ENCODE measurements at regions not wholly inside any gene's neighbourhood (a gene's known extent, or its start where the extent isn't known, plus 50 kb on each side); places are given as distances from the start of the nearest gene placed in this dataset.

GRCh38 chr9:78858266-78858665 is 561.3 kb downstream of the PSAT1 start:
- H3K4me1 Mint-ChIP-seq (ENCODE audit: low read depth) = no peaks in the 10 kb centered on the region
- no peak overlapping the region for H3K27ac Mint-ChIP-seq
- DNase-seq = no peak
- H3K9me3 Mint-ChIP-seq = no peaks in the 10 kb centered on the region
- no peak overlapping the region for H3K4me3 Mint-ChIP-seq
- H3K27me3 Mint-ChIP-seq = no peaks in the 10 kb centered on the region
- no peaks in the 10 kb centered on the region for H3K36me3 Mint-ChIP-seq (ENCODE audit: low read depth)

- no peak for DNase-seq
- no peaks in the 10 kb centered on the region for H3K36me3 Mint-ChIP-seq (ENCODE audit: low read depth)
- H3K4me3 Mint-ChIP-seq = no peak overlapping the region
- no peak overlapping the region for H3K27ac Mint-ChIP-seq
- no peaks in the 10 kb centered on the region for H3K4me1 Mint-ChIP-seq (ENCODE audit: low read depth)
- no peaks in the 10 kb centered on the region for H3K9me3 Mint-ChIP-seq
- no peaks in the 10 kb centered on the region for H3K27me3 Mint-ChIP-seq
Observed at GRCh38 chr9:78860801-78861475, 564.0 kb downstream of the PSAT1 start.

- Mint-ChIP-seq H3K9me3 (no peaks in the 10 kb centered on the region), H3K36me3 (ENCODE audit: low read depth) (no peaks in the 10 kb centered on the region), H3K4me3 (no peak overlapping the region), H3K4me1 (ENCODE audit: low read depth) (no peaks in the 10 kb centered on the region), H3K27me3 (no peaks in the 10 kb centered on the region), H3K27ac (no peak overlapping the region)
- DNase-seq = no peak
Observed at GRCh38 chr9:78863531-78863930, 566.6 kb downstream of the PSAT1 start.

- no peaks in the 10 kb centered on the region for H3K36me3 Mint-ChIP-seq (ENCODE audit: low read depth)
- DNase-seq = no peak
- H3K4me1 Mint-ChIP-seq (ENCODE audit: low read depth) = no peaks in the 10 kb centered on the region
- H3K9me3 Mint-ChIP-seq = no peaks in the 10 kb centered on the region
- H3K27me3 Mint-ChIP-seq = no peaks in the 10 kb centered on the region
- no peak overlapping the region for H3K4me3 Mint-ChIP-seq
- H3K27ac Mint-ChIP-seq = no peak overlapping the region
Observed at GRCh38 chr9:78865737-78866136, 568.8 kb downstream of the PSAT1 start.

- Mint-ChIP-seq H3K27me3 (no peaks in the 10 kb centered on the region), H3K27ac (no peak overlapping the region), H3K4me1 (ENCODE audit: low read depth) (no peaks in the 10 kb centered on the region), H3K36me3 (ENCODE audit: low read depth) (no peaks in the 10 kb centered on the region), H3K9me3 (no peaks in the 10 kb centered on the region), H3K4me3 (no peak overlapping the region)
- no peak for DNase-seq
Observed at GRCh38 chr9:78866207-78867132, 569.5 kb downstream of the PSAT1 start.

- Mint-ChIP-seq H3K9me3 (peaks cover 2% of the 10 kb centered on the region), H3K27me3 (no peaks in the 10 kb centered on the region), H3K36me3 (ENCODE audit: low read depth) (no peaks in the 10 kb centered on the region), H3K27ac (no peak overlapping the region), H3K4me1 (ENCODE audit: low read depth) (no peaks in the 10 kb centered on the region), H3K4me3 (no peak overlapping the region)
- DNase-seq = no peak
Observed at GRCh38 chr9:78871086-78871451, 574.1 kb downstream of the PSAT1 start.

- Mint-ChIP-seq H3K27ac (no peak overlapping the region), H3K36me3 (ENCODE audit: low read depth) (no peaks in the 10 kb centered on the region), H3K4me1 (ENCODE audit: low read depth) (no peaks in the 10 kb centered on the region), H3K27me3 (no peaks in the 10 kb centered on the region), H3K4me3 (no peak overlapping the region), H3K9me3 (peaks cover 2% of the 10 kb centered on the region)
- DNase-seq = no peak
Observed at GRCh38 chr9:78871452-78872331, 574.8 kb downstream of the PSAT1 start.

- no peak overlapping the region for H3K27ac Mint-ChIP-seq
- H3K4me1 Mint-ChIP-seq (ENCODE audit: low read depth) = no peaks in the 10 kb centered on the region
- H3K9me3 Mint-ChIP-seq = peaks cover 2% of the 10 kb centered on the region
- no peak for DNase-seq
- no peaks in the 10 kb centered on the region for H3K36me3 Mint-ChIP-seq (ENCODE audit: low read depth)
- no peak overlapping the region for H3K4me3 Mint-ChIP-seq
- H3K27me3 Mint-ChIP-seq = no peaks in the 10 kb centered on the region
Observed at GRCh38 chr9:78874061-78874460, 577.1 kb downstream of the PSAT1 start.

GRCh38 chr9:78879324-78880100 is 582.6 kb downstream of the PSAT1 start:
- H3K27ac Mint-ChIP-seq = no peak overlapping the region
- H3K36me3 Mint-ChIP-seq (ENCODE audit: low read depth) = no peaks in the 10 kb centered on the region
- H3K9me3 Mint-ChIP-seq = no peaks in the 10 kb centered on the region
- no peaks in the 10 kb centered on the region for H3K27me3 Mint-ChIP-seq
- no peaks in the 10 kb centered on the region for H3K4me1 Mint-ChIP-seq (ENCODE audit: low read depth)
- H3K4me3 Mint-ChIP-seq = no peak overlapping the region
- DNase-seq = no peak

- no peak overlapping the region for H3K4me3 Mint-ChIP-seq
- H3K9me3 Mint-ChIP-seq = no peaks in the 10 kb centered on the region
- no peaks in the 10 kb centered on the region for H3K4me1 Mint-ChIP-seq (ENCODE audit: low read depth)
- H3K27ac Mint-ChIP-seq = no peak overlapping the region
- no peak for DNase-seq
- no peaks in the 10 kb centered on the region for H3K36me3 Mint-ChIP-seq (ENCODE audit: low read depth)
- H3K27me3 Mint-ChIP-seq = no peaks in the 10 kb centered on the region
Observed at GRCh38 chr9:78881295-78881694, 584.4 kb downstream of the PSAT1 start.

GRCh38 chr9:78882481-78882880 is 585.6 kb downstream of the PSAT1 start:
- Mint-ChIP-seq H3K36me3 (ENCODE audit: low read depth) (no peaks in the 10 kb centered on the region), H3K27me3 (no peaks in the 10 kb centered on the region), H3K4me1 (ENCODE audit: low read depth) (no peaks in the 10 kb centered on the region), H3K4me3 (no peak overlapping the region), H3K27ac (no peak overlapping the region), H3K9me3 (no peaks in the 10 kb centered on the region)
- DNase-seq = no peak

- no peaks in the 10 kb centered on the region for H3K27me3 Mint-ChIP-seq
- no peak overlapping the region for H3K27ac Mint-ChIP-seq
- no peak overlapping the region for H3K4me3 Mint-ChIP-seq
- no peaks in the 10 kb centered on the region for H3K9me3 Mint-ChIP-seq
- H3K36me3 Mint-ChIP-seq (ENCODE audit: low read depth) = no peaks in the 10 kb centered on the region
- H3K4me1 Mint-ChIP-seq (ENCODE audit: low read depth) = no peaks in the 10 kb centered on the region
- no peak for DNase-seq
Observed at GRCh38 chr9:78884611-78885150, 587.8 kb downstream of the PSAT1 start.

GRCh38 chr9:78892182-78892581 is 595.3 kb downstream of the PSAT1 start:
- Mint-ChIP-seq H3K4me3 (no peak overlapping the region), H3K4me1 (ENCODE audit: low read depth) (no peaks in the 10 kb centered on the region), H3K36me3 (ENCODE audit: low read depth) (no peaks in the 10 kb centered on the region), H3K9me3 (no peaks in the 10 kb centered on the region), H3K27me3 (no peaks in the 10 kb centered on the region), H3K27ac (no peak overlapping the region)
- no peak for DNase-seq

- Mint-ChIP-seq H3K36me3 (ENCODE audit: low read depth) (no peaks in the 10 kb centered on the region), H3K27me3 (no peaks in the 10 kb centered on the region), H3K4me1 (ENCODE audit: low read depth) (no peaks in the 10 kb centered on the region), H3K4me3 (no peak overlapping the region), H3K9me3 (no peaks in the 10 kb centered on the region), H3K27ac (no peak overlapping the region)
- DNase-seq = no peak
Observed at GRCh38 chr9:78892769-78893168, 595.8 kb downstream of the PSAT1 start.
